ENCODE measurements at regions not wholly inside any gene's neighbourhood (a gene's known extent, or its start where the extent isn't known, plus 50 kb on each side); places are given as distances from the start of the nearest gene placed in this dataset.

DNA sequence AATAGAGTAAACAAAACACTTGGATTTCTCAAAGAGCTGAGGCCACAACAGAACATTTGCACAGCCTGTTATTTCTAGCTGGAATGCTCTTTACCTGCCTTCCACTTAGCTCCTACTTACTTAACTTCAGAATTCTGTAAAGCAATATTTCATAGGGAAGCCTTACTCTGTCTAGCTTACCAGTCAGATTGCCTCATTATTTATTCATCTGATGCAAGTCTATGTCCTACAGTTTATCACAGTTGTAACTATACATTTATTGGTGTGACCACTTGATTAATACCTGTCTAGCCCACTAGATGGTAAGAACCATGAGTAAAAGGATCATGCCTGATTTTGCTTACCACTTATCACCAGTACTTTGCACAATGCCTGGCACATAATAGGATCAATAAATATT, 56.1 kb upstream of the ME3 start:
- no peak for FAIRE-seq

GRCh38 chr11:86726770-86727504, 54.5 kb upstream of the ME3 start:
- no peak for FAIRE-seq

More for the DNA sequence above, 56.1 kb upstream of the ME3 start:
- DNase-seq (ENCODE audit: insufficient read length, low spot score), result no peak

GRCh38 chr11:86726118-86726753, 53.8 kb upstream of the ME3 start:
- DNase-seq (ENCODE audit: insufficient read length, low spot score) (no peak), FAIRE-seq (peak; percentile 88)

More at GRCh38 chr11:86726770-86727504, 54.5 kb upstream of the ME3 start:
- no peak for DNase-seq (ENCODE audit: insufficient read length, low spot score)

GRCh38 chr11:86724137-86724536, 51.7 kb upstream of the ME3 start:
- FAIRE-seq (no peak), DNase-seq (ENCODE audit: insufficient read length, low spot score) (no peak)

DNA sequence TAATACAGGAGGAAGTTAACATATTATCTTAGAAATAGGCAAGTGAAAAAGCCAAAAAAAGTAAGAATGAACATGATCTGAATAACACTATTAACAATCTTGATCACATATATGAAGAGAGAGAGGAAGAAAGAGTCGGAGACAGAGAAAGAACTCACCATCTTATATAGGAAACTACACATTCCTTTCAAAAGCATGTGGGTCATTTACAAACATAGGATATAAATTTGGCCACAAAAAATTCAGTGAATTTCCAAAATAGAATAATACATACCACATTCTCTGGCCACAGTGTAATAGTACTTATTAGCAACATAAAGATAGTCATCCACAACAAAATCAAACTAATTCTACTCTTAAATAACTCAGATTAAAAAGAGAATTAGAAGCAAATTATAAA, 50.9 kb upstream of the ME3 start:
- DNase-seq (ENCODE audit: insufficient read length, low spot score) (no peak), FAIRE-seq (no peak)

DNA sequence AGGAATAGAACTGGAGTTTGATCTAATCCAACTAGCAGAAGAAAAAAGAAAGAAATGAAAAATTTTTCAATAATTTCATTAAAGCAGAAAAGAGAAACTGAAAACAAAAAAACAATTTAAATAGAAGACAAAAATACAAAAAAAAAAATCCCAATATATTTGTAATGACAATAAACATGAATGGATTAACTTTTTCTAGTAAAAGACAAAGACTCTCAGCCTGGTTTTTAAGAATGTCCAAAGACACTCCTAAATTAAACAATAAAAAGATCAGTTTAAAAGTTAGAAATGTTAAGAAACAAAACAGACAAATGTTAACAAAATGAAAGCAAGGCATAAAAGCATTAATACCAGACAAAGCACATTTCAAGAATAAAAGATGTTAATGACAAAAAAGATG, 50.3 kb upstream of the ME3 start:
- DNase-seq (ENCODE audit: insufficient read length, low spot score) (no peak), FAIRE-seq (no peak)
